Ovary (tissue), 3 donors: ENCODE measurements at regions not wholly inside any gene's neighbourhood (a gene's known extent, or its start where the extent isn't known, plus 50 kb on each side); places are given as distances from the start of the nearest gene placed in this dataset.

Experiments
- EP300 ChIP-seq: sonication (generic); formaldehyde crosslinking; IDR thresholded peaks from one replicate; pipeline ENCODE4 v1.6.1; 2017; ENCODE audit warnings: antibody characterized with exemption
- POLR2A ChIP-seq: fragments of 450-650 bp; IDR thresholded peaks from one replicate; pipeline ENCODE4 v1.6.1; 2017; ENCODE audit warnings: antibody characterized with exemption, mild to moderate bottlenecking, moderate library complexity
- TF ChIP-seq, protein P1 (sequence below), 3 donors: fragments of 450-650 bp in 2 of 3; fragments of 200-600 bp in 1 of 3; IDR thresholded peaks; one replicate each; pipeline versions ENCODE4 v1.5.1 to v1.8.0; 2016 to 2022; ENCODE audit warnings: antibody characterized with exemption in 3 of 3, mild to moderate bottlenecking in 1 of 3
- donor health status: DM: no; HTN: no; CAD: no.

DNA sequence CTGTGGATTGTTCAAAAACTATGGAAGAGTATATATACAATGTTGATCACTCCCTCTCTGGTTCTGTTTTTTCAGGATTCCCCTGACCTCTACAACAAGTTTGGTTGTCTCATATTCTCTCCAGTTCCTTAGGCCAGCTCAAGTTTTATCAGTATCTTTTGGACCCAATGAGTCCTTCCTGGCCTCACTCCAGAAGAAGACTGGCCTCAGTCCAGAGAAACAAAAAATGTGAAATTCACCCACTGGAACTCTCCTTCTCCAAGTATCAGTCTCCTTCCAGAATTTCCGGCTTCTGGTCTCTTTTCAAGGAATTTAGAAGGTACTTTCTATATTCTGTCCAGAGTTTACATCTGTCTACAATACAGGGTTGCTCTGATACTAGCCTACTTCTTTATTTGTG, 537.8 kb upstream of the FTMT start:
- TF ChIP-seq, protein P1, sequence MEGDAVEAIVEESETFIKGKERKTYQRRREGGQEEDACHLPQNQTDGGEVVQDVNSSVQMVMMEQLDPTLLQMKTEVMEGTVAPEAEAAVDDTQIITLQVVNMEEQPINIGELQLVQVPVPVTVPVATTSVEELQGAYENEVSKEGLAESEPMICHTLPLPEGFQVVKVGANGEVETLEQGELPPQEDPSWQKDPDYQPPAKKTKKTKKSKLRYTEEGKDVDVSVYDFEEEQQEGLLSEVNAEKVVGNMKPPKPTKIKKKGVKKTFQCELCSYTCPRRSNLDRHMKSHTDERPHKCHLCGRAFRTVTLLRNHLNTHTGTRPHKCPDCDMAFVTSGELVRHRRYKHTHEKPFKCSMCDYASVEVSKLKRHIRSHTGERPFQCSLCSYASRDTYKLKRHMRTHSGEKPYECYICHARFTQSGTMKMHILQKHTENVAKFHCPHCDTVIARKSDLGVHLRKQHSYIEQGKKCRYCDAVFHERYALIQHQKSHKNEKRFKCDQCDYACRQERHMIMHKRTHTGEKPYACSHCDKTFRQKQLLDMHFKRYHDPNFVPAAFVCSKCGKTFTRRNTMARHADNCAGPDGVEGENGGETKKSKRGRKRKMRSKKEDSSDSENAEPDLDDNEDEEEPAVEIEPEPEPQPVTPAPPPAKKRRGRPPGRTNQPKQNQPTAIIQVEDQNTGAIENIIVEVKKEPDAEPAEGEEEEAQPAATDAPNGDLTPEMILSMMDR (IDR thresholded peaks at IDR 0.05) = no peak
- TF ChIP-seq EP300 (no peak), POLR2A (no peak)
